DND-41 (cell line): ENCODE measurements at regions not wholly inside any gene's neighbourhood (a gene's known extent, or its start where the extent isn't known, plus 50 kb on each side); places are given as distances from the start of the nearest gene placed in this dataset.

ENCODE experiments used
- ATAC-seq: fragments of 200-7000 bp; cut with Tn5 transposase; 3 replicates; pipeline ENCODE4 v1.9.1; 2021; ENCODE audit warnings: low read depth; ENCODE audit not compliant: insufficient read depth
- DNase-seq: peaks from one replicate; pipeline ENCODE4 v3.0.0-alpha.2; 2020
- H2AFZ ChIP-seq: 2 replicates; pipeline ENCODE4 v1.6.0; 2012; ENCODE audit warnings: low read depth, low read length
- H3K27ac ChIP-seq: 2 replicates; pipeline ENCODE4 v1.5.1; 2012; ENCODE audit warnings: low read length, inconsistent platforms
- H3K27me3 ChIP-seq: fragments of 200-600 bp; sonication (generic); 2 replicates; pipeline ENCODE4 v1.6.0; 2012; ENCODE audit warnings: low read length, mild to moderate bottlenecking, inconsistent platforms; ENCODE audit not compliant: insufficient read depth, poor library complexity
- H3K36me3 ChIP-seq: 2 replicates; pipeline ENCODE4 v1.5.1; 2012; ENCODE audit warnings: low read length, inconsistent platforms; ENCODE audit not compliant: insufficient read depth
- H3K4me1 ChIP-seq: 2 replicates; pipeline ENCODE4 v1.5.1; 2012; ENCODE audit warnings: mild to moderate bottlenecking, low read length; ENCODE audit not compliant: insufficient read depth
- H3K4me2 ChIP-seq: 2 replicates; pipeline ENCODE4 v1.6.0; 2012; ENCODE audit warnings: mild to moderate bottlenecking, moderate library complexity, low read length, inconsistent platforms; ENCODE audit not compliant: insufficient read depth
- H3K4me3 ChIP-seq, 2 experiments: fragments of 200-600 bp in 1 of 2; shearing (Covaris generic) in 1 of 2; 2 replicates each; pipeline ENCODE4 v1.5.1; 2012 to 2016; ENCODE audit warnings: inconsistent platforms in 2 of 2, low read length in 2 of 2, mild to moderate bottlenecking in 2 of 2, low read depth in 1 of 2, moderate library complexity in 1 of 2
- H3K79me2 ChIP-seq: 2 replicates; pipeline ENCODE4 v1.6.0; 2012; ENCODE audit warnings: low read length, inconsistent platforms; ENCODE audit not compliant: insufficient read depth
- H3K9ac ChIP-seq: 2 replicates; pipeline ENCODE4 v1.6.0; 2012; ENCODE audit warnings: low read depth, mild to moderate bottlenecking, inconsistent platforms, low read length, moderate library complexity
- H3K9me3 ChIP-seq: 2 replicates; pipeline ENCODE4 v1.5.1; 2012; ENCODE audit warnings: low read length, moderate library complexity, mild to moderate bottlenecking, inconsistent platforms; ENCODE audit not compliant: insufficient read depth, severe bottlenecking
- H4K20me1 ChIP-seq: 2 replicates; pipeline ENCODE4 v1.6.0; 2012; ENCODE audit warnings: low read length; ENCODE audit not compliant: insufficient read depth
- CTCF ChIP-seq: IDR thresholded peaks from 2 replicates; pipeline ENCODE4 v1.5.1; 2012; ENCODE audit warnings: borderline replicate concordance, low read length, moderate library complexity, mild to moderate bottlenecking; ENCODE audit not compliant: poor library complexity, severe bottlenecking; ENCODE audit errors: extremely low read depth
- EZH2 ChIP-seq: IDR thresholded peaks from 3 replicates; pipeline ENCODE4 v1.6.1; 2012; ENCODE audit warnings: borderline replicate concordance, low read depth, mild to moderate bottlenecking, moderate library complexity, low read length, inconsistent platforms; ENCODE audit not compliant: severe bottlenecking

GRCh38 chr5:130896636-130897035 is 268.4 kb downstream of the HINT1 start:
- no peak overlapping the region for H3K27ac ChIP-seq
- H3K9ac ChIP-seq, result no peak overlapping the region
- no peaks in the 10 kb centered on the region for H3K36me3 ChIP-seq
- no peaks in the 10 kb centered on the region for H3K4me1 ChIP-seq
- DNase-seq (no peak), ATAC-seq (no peak)
- H3K4me2 ChIP-seq, result no peak overlapping the region
- no peak overlapping the region for H2AFZ ChIP-seq
- H3K79me2 ChIP-seq, result no peaks in the 10 kb centered on the region
- no peaks in the 10 kb centered on the region for H4K20me1 ChIP-seq
- no peak for TF ChIP-seq EZH2
- no peak for TF ChIP-seq CTCF
- H3K9me3 ChIP-seq, result no peaks in the 10 kb centered on the region
- H3K27me3 ChIP-seq, result no peaks in the 10 kb centered on the region
- no peak overlapping the region for H3K4me3 ChIP-seq

- H3K36me3 ChIP-seq, result no peaks in the 10 kb centered on the region
- H3K27me3 ChIP-seq, result no peaks in the 10 kb centered on the region
- H3K79me2 ChIP-seq, result no peaks in the 10 kb centered on the region
- H4K20me1 ChIP-seq, result no peaks in the 10 kb centered on the region
- no peaks in the 10 kb centered on the region for H3K4me1 ChIP-seq
- no peak overlapping the region for H3K27ac ChIP-seq
- no peak overlapping the region for H3K4me3 ChIP-seq
- no peak for ATAC-seq
- no peak for TF ChIP-seq EZH2
- TF ChIP-seq CTCF, result no peak
- H3K9me3 ChIP-seq, result no peaks in the 10 kb centered on the region
- no peak overlapping the region for H3K9ac ChIP-seq
- no peak overlapping the region for H3K4me2 ChIP-seq
- H2AFZ ChIP-seq, result no peak overlapping the region
- no peak for DNase-seq
Observed at GRCh38 chr5:130893006-130893405, 272.1 kb downstream of the HINT1 start.

- TF ChIP-seq EZH2, result no peak
- TF ChIP-seq CTCF, result no peak
- H3K9ac ChIP-seq, result no peak overlapping the region
- DNase-seq (no peak), ATAC-seq (no peak)
- no peaks in the 10 kb centered on the region for H3K4me1 ChIP-seq
- no peaks in the 10 kb centered on the region for H3K27me3 ChIP-seq
- H3K4me3 ChIP-seq, result no peak overlapping the region
- no peak overlapping the region for H2AFZ ChIP-seq
- H3K27ac ChIP-seq, result no peak overlapping the region
- H3K36me3 ChIP-seq, result no peaks in the 10 kb centered on the region
- H3K79me2 ChIP-seq, result no peaks in the 10 kb centered on the region
- no peak overlapping the region for H3K4me2 ChIP-seq
- H4K20me1 ChIP-seq, result no peaks in the 10 kb centered on the region
- H3K9me3 ChIP-seq, result no peaks in the 10 kb centered on the region
Observed at GRCh38 chr5:130890610-130891009, 274.4 kb downstream of the HINT1 start.

GRCh38 chr5:130885691-130886090 is 279.4 kb downstream of the HINT1 start:
- H3K79me2 ChIP-seq, result no peaks in the 10 kb centered on the region
- DNase-seq (no peak), ATAC-seq (no peak)
- H3K9ac ChIP-seq, result no peak overlapping the region
- no peak for TF ChIP-seq CTCF
- no peak for TF ChIP-seq EZH2
- no peak overlapping the region for H3K4me3 ChIP-seq
- H2AFZ ChIP-seq, result no peak overlapping the region
- no peaks in the 10 kb centered on the region for H3K9me3 ChIP-seq
- H3K4me1 ChIP-seq, result no peaks in the 10 kb centered on the region
- H3K27me3 ChIP-seq, result no peaks in the 10 kb centered on the region
- H3K36me3 ChIP-seq, result no peaks in the 10 kb centered on the region
- H4K20me1 ChIP-seq, result no peaks in the 10 kb centered on the region
- no peak overlapping the region for H3K4me2 ChIP-seq
- no peak overlapping the region for H3K27ac ChIP-seq
